HepG2 (cell line): ENCODE measurements at regions not wholly inside any gene's neighbourhood (a gene's known extent, or its start where the extent isn't known, plus 50 kb on each side); places are given as distances from the start of the nearest gene placed in this dataset.

Experiments
- ATAC-seq: fragments of 200-7000 bp; cut with Tn5 transposase; 3 replicates; pipeline ENCODE4 v1.9.1; 2020; ENCODE audit warnings: mild to moderate bottlenecking, moderate library complexity
- BruUV-seq: library from RNA; stranded (reverse); fragments of 400-500 nt; replicated peaks from 2 replicates; lab custom pipeline; 2021; lab: Mats Ljungman, UMichigan
- CTCF ChIA-PET: fragments of 300-600 bp; formaldehyde crosslinking; extraction: SDS; loops from one replicate; lab custom pipeline; 2021; ENCODE audit warnings: low total read pairs, inconsistent platforms, low intra/inter-chr PET ratio; lab: Yijun Ruan, JAX
- POLR2A ChIA-PET: fragments of 350-600 bp; sonication (Branson Sonifier 250); formaldehyde crosslinking; loops from one replicate; lab custom pipeline; 2020; ENCODE audit warnings: antibody characterized with exemption, inconsistent platforms; lab: Yijun Ruan, JAX
- DNase-seq: peaks from one replicate; pipeline ENCODE4 v3.0.0-alpha.2; 2015; ENCODE audit warnings: low spot score
- FAIRE-seq: peaks from 3 replicates; lab custom pipeline; 2011; peaks lifted over from hg19 to GRCh38; lab: Jason Lieb, UNC
- H2AFZ ChIP-seq: one replicate; pipeline ENCODE4 v1.6.1; 2011; ENCODE audit warnings: low read length, inconsistent platforms
- H3K27ac ChIP-seq: fragments of 300-600 bp; 3 replicates; pipeline ENCODE4 v1.8.0; 2011; ENCODE audit warnings: mixed run types, mild to moderate bottlenecking, mixed read lengths, low read length, inconsistent platforms; ENCODE audit not compliant: insufficient read depth; ENCODE audit errors: extremely low read length
- H3K27me3 ChIP-seq, 2 experiments: fragments of 200-600 bp in 1 of 2; 2 replicates in 1 of 2; 3 replicates in 1 of 2; pipeline versions ENCODE4 v1.6.0 to v1.8.0; 2011; ENCODE audit warnings: low read length in 2 of 2, mild to moderate bottlenecking in 2 of 2, moderate library complexity in 2 of 2, inconsistent platforms in 1 of 2; ENCODE audit not compliant: insufficient read depth in 2 of 2, control insufficient read depth in 1 of 2
- H3K36me3 ChIP-seq, 2 experiments: fragments of 200-600 bp in 1 of 2; replicated peaks in 1 of 2; 2 replicates in 1 of 2; 3 replicates in 1 of 2; pipeline versions ENCODE4 v1.5.1 to v1.8.0; 2011; ENCODE audit warnings: low read length in 2 of 2, inconsistent platforms in 1 of 2; ENCODE audit not compliant: insufficient read depth in 2 of 2, control insufficient read depth in 1 of 2
- H3K4me1 ChIP-seq: 2 replicates; pipeline ENCODE4 v1.5.1; 2012; ENCODE audit warnings: low read length, inconsistent platforms; ENCODE audit not compliant: insufficient read depth
- H3K4me2 ChIP-seq: 2 replicates; pipeline ENCODE4 v1.6.0; 2011; ENCODE audit warnings: low read depth, low read length, inconsistent platforms
- H3K4me3 ChIP-seq, 3 experiments: fragments of 200-600 bp in 1 of 3; sonication (generic), shearing (Covaris generic) in 1 of 3; replicated peaks in 1 of 3; 2 replicates each; pipeline ENCODE4 v1.5.1; 2011 to 2016; ENCODE audit warnings: low read length in 3 of 3, inconsistent platforms in 2 of 3, low read depth in 2 of 3, mild to moderate bottlenecking in 2 of 3, control low read depth in 1 of 3, mixed read lengths in 1 of 3; ENCODE audit not compliant: insufficient read depth in 1 of 3
- H3K79me2 ChIP-seq: one replicate; pipeline ENCODE4 v1.6.1; 2011; ENCODE audit warnings: low read length, inconsistent platforms; ENCODE audit not compliant: insufficient read depth
- H3K9ac ChIP-seq: 2 replicates; pipeline ENCODE4 v1.6.0; 2011; ENCODE audit warnings: mild to moderate bottlenecking, low read depth, low read length, inconsistent platforms; ENCODE audit not compliant: insufficient read depth
- H3K9me3 ChIP-seq: 2 replicates; pipeline ENCODE4 v1.5.1; 2012; ENCODE audit warnings: mild to moderate bottlenecking, low read length
- H4K20me1 ChIP-seq: 2 replicates; pipeline ENCODE4 v1.6.0; 2011; ENCODE audit warnings: inconsistent platforms, mild to moderate bottlenecking, low read length, moderate library complexity; ENCODE audit not compliant: insufficient read depth
- ATRX ChIP-seq: sonication (generic); formaldehyde crosslinking; IDR thresholded peaks from 2 replicates; pipeline ENCODE4 v1.4.0; 2020; ENCODE audit warnings: missing genetic modification reagents, borderline replicate concordance
- FOXA3 ChIP-seq: IDR thresholded peaks from 2 replicates; pipeline ENCODE4 v1.6.1; 2016; ENCODE audit warnings: missing genetic modification reagents, missing compliant biosample characterization
- HNRNPL ChIP-seq: fragments of 200-400 bp; formaldehyde crosslinking; IDR thresholded peaks from 2 replicates; pipeline ENCODE4 v1.6.1; 2017; ENCODE audit warnings: mild to moderate bottlenecking, low read depth, low read length
- MXI1 ChIP-seq: IDR thresholded peaks from 3 replicates; pipeline ENCODE4 v1.6.1; 2012; ENCODE audit warnings: low read depth, low read length, inconsistent platforms, borderline replicate concordance
- PTBP1 ChIP-seq: fragments of 200-400 bp; formaldehyde crosslinking; IDR thresholded peaks from 2 replicates; pipeline ENCODE4 v1.6.1; 2018; ENCODE audit warnings: low read length, low read depth; ENCODE audit not compliant: poor library complexity, severe bottlenecking
- TEAD2 ChIP-seq: sonication (generic); formaldehyde crosslinking; IDR thresholded peaks from 2 replicates; pipeline ENCODE4 v1.9.0; 2021; ENCODE audit warnings: missing genetic modification reagents
- ZBTB7B ChIP-seq: sonication (generic); formaldehyde crosslinking; IDR thresholded peaks from 2 replicates; pipeline ENCODE4 v1.4.0; 2020; ENCODE audit warnings: missing genetic modification reagents
- ZFP1 ChIP-seq: IDR thresholded peaks from 2 replicates; pipeline ENCODE4 v1.6.1; 2016
- ZFX ChIP-seq: sonication (generic); formaldehyde crosslinking; IDR thresholded peaks from 2 replicates; pipeline ENCODE4 v1.4.0; 2020; ENCODE audit warnings: mild to moderate bottlenecking, low read depth, missing genetic modification reagents, moderate library complexity
- ZNF124 ChIP-seq: sonication (generic); formaldehyde crosslinking; IDR thresholded peaks from 2 replicates; pipeline ENCODE4 v1.4.0; 2020; ENCODE audit warnings: missing genetic modification reagents
- ZNF225 ChIP-seq: sonication (generic); formaldehyde crosslinking; IDR thresholded peaks from 2 replicates; pipeline ENCODE4 v1.4.0; 2020; ENCODE audit warnings: mild to moderate bottlenecking, missing genetic modification reagents
- ZNF3 ChIP-seq: IDR thresholded peaks from 2 replicates; pipeline ENCODE4 v1.7.0; 2017; ENCODE audit warnings: inconsistent platforms
- ZNF572 ChIP-seq: sonication (generic); formaldehyde crosslinking; IDR thresholded peaks from 2 replicates; pipeline ENCODE4 v1.5.1; 2020; ENCODE audit warnings: mild to moderate bottlenecking, missing genetic modification reagents
- ZNF75D ChIP-seq: sonication (generic); formaldehyde crosslinking; IDR thresholded peaks from 2 replicates; pipeline ENCODE4 v1.8.1; 2023; ENCODE audit warnings: missing genetic modification reagents, mild to moderate bottlenecking, borderline replicate concordance
- WGBS: methylation state at CpG from one replicate; pipeline ENCODE4 v1.1.6; 2017; ENCODE audit warnings: low lambda C conversion rate; 5-methylcytosine and 5-hydroxymethylcytosine counted together
- in situ Hi-C: cut with HindIII; loops from 2 replicates; pipeline ENCODE4 v1.10.0; 2017; ENCODE audit warnings: low pct_unique_long_range_greater_than_20kb; ENCODE audit not compliant: extremely low pct_ligation_motif_present
- intact Hi-C: fragments of 100-400 bp; cut with micrococcal nuclease; formaldehyde crosslinking; loops from one replicate; pipeline ENCODE4 v1.10.0; 2022; ENCODE audit not compliant: unreplicated experiment
- TF ChIP-seq, protein P1 (sequence below): IDR thresholded peaks from 2 replicates; pipeline ENCODE4 v1.6.1; 2016; ENCODE audit warnings: mild to moderate bottlenecking
- TF ChIP-seq, protein P2 (sequence below), 2 experiments: sonication (generic) in 1 of 2; formaldehyde crosslinking in 1 of 2; IDR thresholded peaks; 2 replicates each; pipeline versions ENCODE4 v1.6.1 to v1.9.0; 2014 to 2022; ENCODE audit warnings: antibody characterized with exemption in 1 of 2, borderline replicate concordance in 1 of 2, inconsistent platforms in 1 of 2, low read depth in 1 of 2, missing genetic modification reagents in 1 of 2
- TF ChIP-seq, protein P3 (sequence below): sonication (generic); formaldehyde crosslinking; IDR thresholded peaks from 2 replicates; pipeline ENCODE4 v1.5.0; 2020; ENCODE audit warnings: mild to moderate bottlenecking, missing genetic modification reagents
- TF ChIP-seq, protein P4 (sequence below): IDR thresholded peaks from 2 replicates; pipeline ENCODE4 v1.6.1; 2016; ENCODE audit warnings: low read depth, borderline replicate concordance

DNA sequence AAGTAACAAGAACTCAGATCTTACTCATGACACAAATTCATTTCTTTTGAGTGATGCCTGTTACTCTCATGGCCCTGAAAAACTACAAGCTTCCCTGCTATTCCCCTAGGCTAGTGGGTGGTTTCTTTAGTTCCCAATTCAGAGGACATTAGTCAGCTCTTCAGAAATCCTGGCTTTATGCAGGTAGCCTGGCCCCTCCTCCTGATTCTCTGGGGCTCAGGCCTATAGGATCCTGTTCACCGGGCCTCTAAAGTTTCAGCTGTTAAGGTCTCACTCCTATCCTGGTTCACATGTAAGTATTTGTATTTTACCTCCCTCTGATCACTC, 87.3 kb upstream of the IRX5 start:
- no peak overlapping the region for H3K9ac ChIP-seq
- ATAC-seq (no peak), DNase-seq (no peak), FAIRE-seq (no peak)
- peaks cover 0 to 10% of the 10 kb centered on the region in 2 experiments; a peak in 2 of 5 replicates for H3K27me3 ChIP-seq
- H3K4me3 ChIP-seq: no peak overlapping the region
- CTCF ChIA-PET: no interaction called here
- POLR2A ChIA-PET: no interaction called here
- TF ChIP-seq, protein P1, sequence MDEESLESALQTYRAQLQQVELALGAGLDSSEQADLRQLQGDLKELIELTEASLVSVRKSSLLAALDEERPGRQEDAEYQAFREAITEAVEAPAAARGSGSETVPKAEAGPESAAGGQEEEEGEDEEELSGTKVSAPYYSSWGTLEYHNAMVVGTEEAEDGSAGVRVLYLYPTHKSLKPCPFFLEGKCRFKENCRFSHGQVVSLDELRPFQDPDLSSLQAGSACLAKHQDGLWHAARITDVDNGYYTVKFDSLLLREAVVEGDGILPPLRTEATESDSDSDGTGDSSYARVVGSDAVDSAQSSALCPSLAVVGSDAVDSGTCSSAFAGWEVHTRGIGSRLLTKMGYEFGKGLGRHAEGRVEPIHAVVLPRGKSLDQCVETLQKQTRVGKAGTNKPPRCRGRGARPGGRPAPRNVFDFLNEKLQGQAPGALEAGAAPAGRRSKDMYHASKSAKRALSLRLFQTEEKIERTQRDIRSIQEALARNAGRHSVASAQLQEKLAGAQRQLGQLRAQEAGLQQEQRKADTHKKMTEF (CRISPR knock-in tag): no peak
- TF ChIP-seq, protein P2, sequence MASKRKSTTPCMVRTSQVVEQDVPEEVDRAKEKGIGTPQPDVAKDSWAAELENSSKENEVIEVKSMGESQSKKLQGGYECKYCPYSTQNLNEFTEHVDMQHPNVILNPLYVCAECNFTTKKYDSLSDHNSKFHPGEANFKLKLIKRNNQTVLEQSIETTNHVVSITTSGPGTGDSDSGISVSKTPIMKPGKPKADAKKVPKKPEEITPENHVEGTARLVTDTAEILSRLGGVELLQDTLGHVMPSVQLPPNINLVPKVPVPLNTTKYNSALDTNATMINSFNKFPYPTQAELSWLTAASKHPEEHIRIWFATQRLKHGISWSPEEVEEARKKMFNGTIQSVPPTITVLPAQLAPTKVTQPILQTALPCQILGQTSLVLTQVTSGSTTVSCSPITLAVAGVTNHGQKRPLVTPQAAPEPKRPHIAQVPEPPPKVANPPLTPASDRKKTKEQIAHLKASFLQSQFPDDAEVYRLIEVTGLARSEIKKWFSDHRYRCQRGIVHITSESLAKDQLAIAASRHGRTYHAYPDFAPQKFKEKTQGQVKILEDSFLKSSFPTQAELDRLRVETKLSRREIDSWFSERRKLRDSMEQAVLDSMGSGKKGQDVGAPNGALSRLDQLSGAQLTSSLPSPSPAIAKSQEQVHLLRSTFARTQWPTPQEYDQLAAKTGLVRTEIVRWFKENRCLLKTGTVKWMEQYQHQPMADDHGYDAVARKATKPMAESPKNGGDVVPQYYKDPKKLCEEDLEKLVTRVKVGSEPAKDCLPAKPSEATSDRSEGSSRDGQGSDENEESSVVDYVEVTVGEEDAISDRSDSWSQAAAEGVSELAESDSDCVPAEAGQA (IDR thresholded peaks at IDR 0.05; ENCODE audit: low read depth): no peak
- TF ChIP-seq, protein P2 (CRISPR knock-in tag; IDR thresholded peaks at IDR 0.05; ENCODE audit: borderline replicate concordance): no peak
- TF ChIP-seq ZFP1 (CRISPR knock-in tag): no peak
- TF ChIP-seq HNRNPL: no peak
- TF ChIP-seq PTBP1: no peak
- no peak for TF ChIP-seq ZNF3 (CRISPR knock-in tag)
- TF ChIP-seq, protein P3, sequence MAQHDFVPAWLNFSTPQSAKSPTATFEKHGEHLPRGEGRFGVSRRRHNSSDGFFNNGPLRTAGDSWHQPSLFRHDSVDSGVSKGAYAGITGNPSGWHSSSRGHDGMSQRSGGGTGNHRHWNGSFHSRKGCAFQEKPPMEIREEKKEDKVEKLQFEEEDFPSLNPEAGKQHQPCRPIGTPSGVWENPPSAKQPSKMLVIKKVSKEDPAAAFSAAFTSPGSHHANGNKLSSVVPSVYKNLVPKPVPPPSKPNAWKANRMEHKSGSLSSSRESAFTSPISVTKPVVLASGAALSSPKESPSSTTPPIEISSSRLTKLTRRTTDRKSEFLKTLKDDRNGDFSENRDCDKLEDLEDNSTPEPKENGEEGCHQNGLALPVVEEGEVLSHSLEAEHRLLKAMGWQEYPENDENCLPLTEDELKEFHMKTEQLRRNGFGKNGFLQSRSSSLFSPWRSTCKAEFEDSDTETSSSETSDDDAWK (CRISPR knock-in tag): no peak
- no peak for TF ChIP-seq ZNF572 (CRISPR knock-in tag)
- TF ChIP-seq ZNF124 (CRISPR knock-in tag): no peak
- TF ChIP-seq, protein P4, sequence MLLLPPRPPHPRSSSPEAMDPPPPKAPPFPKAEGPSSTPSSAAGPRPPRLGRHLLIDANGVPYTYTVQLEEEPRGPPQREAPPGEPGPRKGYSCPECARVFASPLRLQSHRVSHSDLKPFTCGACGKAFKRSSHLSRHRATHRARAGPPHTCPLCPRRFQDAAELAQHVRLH: no peak
- no peak for TF ChIP-seq ZNF75D (CRISPR knock-in tag)
- no peak for TF ChIP-seq ZFX (CRISPR knock-in tag)
- no peak for TF ChIP-seq ZNF225 (CRISPR knock-in tag)
- no peak for TF ChIP-seq FOXA3 (CRISPR knock-in tag)
- no peak for TF ChIP-seq ATRX
- no peak for TF ChIP-seq MXI1
- TF ChIP-seq TEAD2 (CRISPR knock-in tag): no peak
- no peak for TF ChIP-seq ZBTB7B
- in situ Hi-C loops: no loop called here
- no peak overlapping the region for H2AFZ ChIP-seq
- no peaks in the 10 kb centered on the region for H3K36me3 ChIP-seq
- intact Hi-C loops: no loop called here
- no TSS peak for BruUV-seq
- 0% methylated on average over 1 of the region's 1 CpG for WGBS
- no peak overlapping the region for H3K4me2 ChIP-seq
- no peaks in the 10 kb centered on the region for H3K9me3 ChIP-seq
- H4K20me1 ChIP-seq: no peaks in the 10 kb centered on the region
- no peaks in the 10 kb centered on the region for H3K79me2 ChIP-seq
- H3K4me1 ChIP-seq: no peaks in the 10 kb centered on the region
- H3K27ac ChIP-seq: no peak overlapping the region
